Transverse colon (tissue), 4 donors: ENCODE measurements at regions not wholly inside any gene's neighbourhood (a gene's known extent, or its start where the extent isn't known, plus 50 kb on each side); places are given as distances from the start of the nearest gene placed in this dataset.

ENCODE experiments used
- DNase-seq: peaks from one replicate; pipeline ENCODE4 v3.0.0-alpha.2; 2019
- H3K27ac ChIP-seq, 4 donors: fragments of 200-600 bp; sonication (generic); 2 replicates each; pipeline ENCODE4 v1.5.1; 2016 to 2018; ENCODE audit warnings: inconsistent platforms in 4 of 4
- H3K27me3 ChIP-seq: fragments of 200-600 bp; sonication (generic); 2 replicates; pipeline ENCODE4 v1.5.1; 2017; ENCODE audit warnings: inconsistent platforms
- H3K36me3 ChIP-seq, 4 donors: fragments of 200-600 bp; sonication (generic); 2 replicates each; pipeline ENCODE4 v1.5.1; 2017 to 2019; ENCODE audit warnings: inconsistent platforms in 4 of 4
- H3K4me1 ChIP-seq, 4 donors: fragments of 200-600 bp; sonication (generic); 2 replicates each; pipeline ENCODE4 v1.5.1; 2017 to 2020; ENCODE audit warnings: inconsistent platforms in 4 of 4
- H3K4me3 ChIP-seq, 4 donors: fragments of 200-600 bp; sonication (generic); 1 replicate in 1 of 4; 2 replicates in 3 of 4; pipeline versions ENCODE4 v1.5.1 to v1.6.1; 2017 to 2019; ENCODE audit warnings: inconsistent platforms in 4 of 4
- H3K9me3 ChIP-seq, 2 donors: fragments of 200-600 bp; sonication (generic); 2 replicates each; pipeline ENCODE4 v1.5.1; 2017 to 2019; ENCODE audit warnings: inconsistent platforms in 2 of 2
- EP300 ChIP-seq: sonication (generic); formaldehyde crosslinking; IDR thresholded peaks from one replicate; pipeline ENCODE4 v1.6.1; 2017; ENCODE audit warnings: antibody characterized with exemption, low read depth
- POLR2A ChIP-seq: fragments of 450-650 bp; IDR thresholded peaks from one replicate; pipeline ENCODE4 v1.6.1; 2016; ENCODE audit warnings: antibody characterized with exemption, mild to moderate bottlenecking, moderate library complexity
- POLR2AphosphoS5 ChIP-seq, 3 donors: sonication (generic); formaldehyde crosslinking; IDR thresholded peaks; one replicate each; pipeline ENCODE4 v1.6.1; 2016; ENCODE audit warnings: antibody characterized with exemption in 3 of 3
- WGBS, 2 donors: methylation state at CpG; one replicate each; pipeline ENCODE4 v1.1.5; 2018; ENCODE audit warnings: low coverage in 1 of 2; 5-methylcytosine and 5-hydroxymethylcytosine counted together
- in situ Hi-C, 4 donors: fragments of 200-750 bp; cut with MboI; loops; one replicate each; pipeline versions ENCODE4 v1.15.0 to v1.15.1; 2017; ENCODE audit warnings: low sequenced_read_pairs in 3 of 4, low pct_ligation_motif_present in 1 of 4, low pct_unique_long_range_greater_than_20kb in 1 of 4
- intact Hi-C: fragments of 100-400 bp; cut with DNase I; formaldehyde crosslinking; loops from one replicate; pipeline ENCODE4 v1.15.1; 2023; ENCODE audit warnings: low total_unique reads
- TF ChIP-seq, protein P1 (sequence below), 5 experiments: fragments of 200-600 bp in 3 of 5; fragments of 450-650 bp in 2 of 5; sonication (generic) in 3 of 5; IDR thresholded peaks; 1 replicate in 2 of 5; 2 replicates in 3 of 5; pipeline ENCODE4 v1.5.1; 2016 to 2017; ENCODE audit warnings: antibody characterized with exemption in 5 of 5, inconsistent platforms in 3 of 5, mild to moderate bottlenecking in 2 of 5, moderate library complexity in 1 of 5

DNA sequence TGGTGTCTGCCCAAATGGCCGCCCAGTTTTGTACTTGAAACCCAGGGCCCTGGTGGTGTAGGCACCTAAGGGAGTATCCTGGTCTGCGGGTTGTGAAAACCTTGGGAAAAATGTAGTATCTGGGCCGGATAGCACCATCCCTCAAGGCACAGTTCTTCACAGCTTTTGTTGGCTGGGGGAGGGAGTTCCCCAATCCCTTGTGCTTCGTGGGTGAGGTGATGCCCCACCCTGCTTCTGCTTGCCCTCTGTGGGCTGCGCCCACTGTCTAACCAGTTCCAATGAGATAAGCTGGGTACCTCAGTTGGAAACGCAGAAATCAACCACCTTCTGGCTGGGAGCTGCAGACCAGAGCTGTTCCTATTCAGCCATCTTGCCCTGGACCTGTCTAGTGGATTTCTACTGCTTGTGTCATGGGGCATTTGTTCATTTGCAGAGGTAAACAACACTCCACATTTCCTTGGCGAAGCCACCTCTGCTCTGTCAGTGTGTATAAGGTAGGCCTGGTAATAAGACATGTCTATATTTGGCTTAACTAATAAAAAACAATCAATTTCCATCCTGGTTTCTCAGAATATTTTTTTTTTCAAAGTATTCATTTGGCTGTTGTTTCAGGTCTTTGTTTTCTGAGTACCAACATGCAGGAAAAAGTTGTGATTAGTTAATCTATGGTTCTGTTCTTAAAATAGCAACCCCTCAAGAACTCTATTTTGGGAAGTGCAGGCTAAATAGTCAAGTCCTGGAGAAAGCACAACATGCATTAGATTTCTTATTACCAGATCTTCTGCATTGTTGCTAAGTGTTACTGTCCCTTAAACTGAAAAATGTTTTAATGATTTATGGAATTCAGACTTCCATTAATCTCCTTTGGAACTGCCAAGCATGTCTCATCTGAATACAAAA lies 304.3 kb downstream of the ZIC1 start:
- Histone ChIP-seq H3K4me1 (no peaks in the 10 kb centered on the region), H3K4me3 (no peak overlapping the region), H3K9me3 (no peaks in the 10 kb centered on the region), H3K36me3 (no peaks in the 10 kb centered on the region), H3K27ac (no peak overlapping the region), H3K27me3 (no peaks in the 10 kb centered on the region)
- 74 to 100% methylated on average over 1 to 7 of the region's 7 CpGs for WGBS, 2 donors
- in situ Hi-C loops (no loop called here), intact Hi-C loops (no loop called here)
- TF ChIP-seq POLR2A = no peak
- TF ChIP-seq POLR2AphosphoS5 (IDR thresholded peaks at IDR 0.05) = no peak
- TF ChIP-seq, protein P1, sequence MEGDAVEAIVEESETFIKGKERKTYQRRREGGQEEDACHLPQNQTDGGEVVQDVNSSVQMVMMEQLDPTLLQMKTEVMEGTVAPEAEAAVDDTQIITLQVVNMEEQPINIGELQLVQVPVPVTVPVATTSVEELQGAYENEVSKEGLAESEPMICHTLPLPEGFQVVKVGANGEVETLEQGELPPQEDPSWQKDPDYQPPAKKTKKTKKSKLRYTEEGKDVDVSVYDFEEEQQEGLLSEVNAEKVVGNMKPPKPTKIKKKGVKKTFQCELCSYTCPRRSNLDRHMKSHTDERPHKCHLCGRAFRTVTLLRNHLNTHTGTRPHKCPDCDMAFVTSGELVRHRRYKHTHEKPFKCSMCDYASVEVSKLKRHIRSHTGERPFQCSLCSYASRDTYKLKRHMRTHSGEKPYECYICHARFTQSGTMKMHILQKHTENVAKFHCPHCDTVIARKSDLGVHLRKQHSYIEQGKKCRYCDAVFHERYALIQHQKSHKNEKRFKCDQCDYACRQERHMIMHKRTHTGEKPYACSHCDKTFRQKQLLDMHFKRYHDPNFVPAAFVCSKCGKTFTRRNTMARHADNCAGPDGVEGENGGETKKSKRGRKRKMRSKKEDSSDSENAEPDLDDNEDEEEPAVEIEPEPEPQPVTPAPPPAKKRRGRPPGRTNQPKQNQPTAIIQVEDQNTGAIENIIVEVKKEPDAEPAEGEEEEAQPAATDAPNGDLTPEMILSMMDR (IDR thresholded peaks at IDR 0.05) = no peak
- no peak for TF ChIP-seq EP300
- DNase-seq = no peak

DNA sequence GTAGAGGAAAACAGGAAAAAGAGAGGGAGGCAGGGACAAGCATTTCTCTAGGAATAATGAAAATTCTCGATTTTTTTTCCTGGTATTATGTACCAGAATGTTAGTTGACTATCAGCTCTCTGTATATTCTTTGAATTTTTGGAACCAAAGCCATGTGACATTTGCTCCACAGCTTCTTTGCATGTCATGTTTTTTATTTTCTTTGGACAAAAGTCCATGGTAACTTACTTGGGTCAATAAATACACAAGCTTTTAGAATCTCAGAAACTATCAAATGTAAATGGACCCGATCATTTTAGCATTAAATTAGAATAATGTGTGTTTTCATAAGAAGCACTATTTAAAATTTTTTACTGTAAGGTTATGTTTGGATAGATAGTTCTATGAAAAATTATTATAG lies 320.5 kb downstream of the ZIC1 start:
- Histone ChIP-seq H3K36me3 (no peaks in the 10 kb centered on the region), H3K9me3 (no peaks in the 10 kb centered on the region), H3K4me3 (no peak overlapping the region), H3K27ac (no peak overlapping the region), H3K4me1 (no peaks in the 10 kb centered on the region), H3K27me3 (no peaks in the 10 kb centered on the region)
- in situ Hi-C loops (no loop called here), intact Hi-C loops (no loop called here)
- TF ChIP-seq, protein P1 (IDR thresholded peaks at IDR 0.05) = no peak
- no peak for TF ChIP-seq EP300
- no peak for TF ChIP-seq POLR2A
- no peak for TF ChIP-seq POLR2AphosphoS5 (IDR thresholded peaks at IDR 0.05)
- WGBS, 2 donors = 60 to 61% methylated on average over 2 of the region's 2 CpGs
- no peak for DNase-seq

DNA sequence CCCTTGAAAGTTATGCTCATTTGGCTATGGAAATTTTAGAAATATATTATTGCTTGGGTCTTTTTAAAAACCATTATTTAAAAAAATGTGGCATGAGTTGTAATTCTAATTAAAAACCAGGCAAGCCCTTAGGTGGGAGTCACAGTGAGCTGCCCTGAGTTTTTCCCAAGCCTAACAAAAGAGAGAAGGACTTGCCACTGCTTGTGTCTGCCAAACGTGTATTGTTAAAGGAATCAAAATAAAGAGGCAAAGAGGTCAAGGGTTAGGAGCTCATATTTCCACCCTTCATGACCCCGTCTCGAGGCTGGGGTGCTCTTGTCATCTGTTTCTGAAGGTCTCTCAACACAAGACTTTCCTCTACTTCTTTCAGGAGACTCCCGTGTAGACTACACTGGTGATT lies 321.1 kb downstream of the ZIC1 start:
- no peaks in the 10 kb centered on the region for H3K36me3 ChIP-seq
- in situ Hi-C loops = no loop called here
- intact Hi-C loops = no loop called here
- H3K9me3 ChIP-seq = no peaks in the 10 kb centered on the region
- WGBS, 2 donors = 33 to 49% methylated on average over 4 of the region's 4 CpGs
- no peak overlapping the region for H3K4me3 ChIP-seq
- no peak overlapping the region for H3K27ac ChIP-seq
- H3K27me3 ChIP-seq = no peaks in the 10 kb centered on the region
- H3K4me1 ChIP-seq = no peaks in the 10 kb centered on the region
- TF ChIP-seq POLR2A (no peak), EP300 (no peak), POLR2AphosphoS5 (IDR thresholded peaks at IDR 0.05) (no peak)
- DNase-seq = no peak

DNA sequence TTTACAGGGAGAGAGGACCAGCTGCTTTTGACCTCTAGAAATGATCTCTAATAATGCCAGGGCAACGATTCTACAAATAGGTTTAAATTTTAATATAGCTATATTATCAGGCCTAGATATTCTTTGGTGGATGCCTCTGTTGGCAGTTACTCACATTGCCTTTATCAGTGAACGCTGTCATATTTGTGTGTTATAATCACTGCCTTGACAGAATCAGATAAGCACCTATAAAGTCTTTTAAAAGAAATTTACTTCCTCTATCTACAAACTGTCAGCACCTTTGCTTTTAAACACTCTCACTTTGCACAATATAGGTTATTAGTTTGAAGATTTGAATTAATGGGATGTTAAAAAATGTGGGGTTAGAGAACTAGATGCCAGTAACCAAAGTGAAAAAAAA lies 324.1 kb downstream of the ZIC1 start:
- in situ Hi-C loops = no loop called here
- no peak for DNase-seq
- TF ChIP-seq EP300 (no peak), POLR2A (no peak), POLR2AphosphoS5 (IDR thresholded peaks at IDR 0.05) (no peak)
- TF ChIP-seq, protein P1 (IDR thresholded peaks at IDR 0.05) = no peak
- H3K36me3 ChIP-seq = no peaks in the 10 kb centered on the region
- no peak overlapping the region for H3K4me3 ChIP-seq
- no peaks in the 10 kb centered on the region for H3K27me3 ChIP-seq
- H3K27ac ChIP-seq = no peak overlapping the region
- no peaks in the 10 kb centered on the region for H3K9me3 ChIP-seq
- intact Hi-C loops = no loop called here
- 34 to 47% methylated on average over 2 of the region's 2 CpGs for WGBS, 2 donors
- H3K4me1 ChIP-seq = no peaks in the 10 kb centered on the region
